ENCODE measurements at regions not wholly inside any gene's neighbourhood (a gene's known extent, or its start where the extent isn't known, plus 50 kb on each side); places are given as distances from the start of the nearest gene placed in this dataset.
A peak's percentile ranks its signal among the peaks of the same experiment; 100 is the strongest.
"Not testable (repeated sequence)": the region's sequence is repeated elsewhere in the genome, so short reads cannot be mapped to it uniquely, and the experiment has no call there.

DNA sequence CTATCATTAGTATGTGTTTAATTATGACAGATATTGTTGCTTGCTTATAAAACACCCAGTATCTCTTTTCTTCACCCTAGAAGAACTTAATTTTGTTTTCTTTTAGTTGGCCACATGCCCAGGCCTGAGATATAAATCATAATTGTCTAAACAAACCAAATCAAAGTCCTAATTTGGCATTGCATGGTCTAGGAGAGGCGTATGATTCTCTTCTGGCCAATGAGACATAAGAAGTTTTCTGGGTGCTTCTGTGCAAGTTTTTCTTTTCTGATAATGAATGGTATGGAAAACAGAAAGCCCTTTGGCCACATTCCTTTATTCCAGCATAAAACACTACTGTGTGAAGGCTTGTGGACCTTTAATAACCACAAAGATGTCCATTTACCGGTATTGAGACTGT lies 192.9 kb upstream of the CTSO start:
- DNase-seq: peak; percentile 12

DNA sequence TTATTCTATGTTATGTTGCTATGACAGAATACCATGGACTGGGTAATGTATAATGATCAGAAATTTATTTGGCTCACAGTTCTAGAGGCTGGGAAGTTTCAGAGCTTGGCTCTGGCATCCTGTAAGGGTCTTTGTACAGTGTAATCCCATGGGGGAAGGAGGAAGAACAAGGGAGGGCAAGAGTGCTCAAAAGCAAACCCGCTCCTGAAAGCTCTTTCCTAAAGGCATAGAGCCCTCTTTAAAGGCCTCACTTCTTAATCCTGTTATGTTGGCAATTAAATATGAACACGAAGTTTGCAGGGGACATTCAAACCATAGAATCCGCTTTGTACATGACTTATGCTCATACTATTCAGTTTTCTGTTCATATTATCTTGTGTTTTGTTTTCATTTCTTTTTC lies 191.3 kb upstream of the CTSO start:
- no peak for DNase-seq

DNA sequence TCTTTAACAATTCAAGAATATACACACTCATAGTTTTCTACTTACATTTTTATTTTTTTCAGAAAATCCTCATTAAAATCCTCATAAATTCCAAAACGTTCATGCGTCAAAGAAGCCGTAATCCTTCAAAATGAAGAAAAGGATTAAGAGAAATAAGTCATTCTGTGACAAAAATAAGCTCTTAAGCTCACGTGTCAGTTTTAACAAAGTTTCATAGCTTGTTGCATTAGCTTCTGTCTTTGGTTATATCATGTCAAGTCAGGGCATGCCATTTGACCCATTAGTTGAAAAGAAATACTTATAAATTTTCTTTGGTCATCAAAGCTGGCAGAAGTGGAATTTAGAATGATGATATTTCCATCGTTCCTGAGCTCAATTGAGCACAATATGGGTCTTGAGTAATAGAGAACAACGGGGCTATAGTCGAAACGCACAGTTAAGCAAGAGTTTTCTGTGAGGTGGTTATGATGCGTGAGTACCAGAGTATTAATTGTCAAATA lies 185.2 kb upstream of the CTSO start:
- no peak for DNase-seq

DNA sequence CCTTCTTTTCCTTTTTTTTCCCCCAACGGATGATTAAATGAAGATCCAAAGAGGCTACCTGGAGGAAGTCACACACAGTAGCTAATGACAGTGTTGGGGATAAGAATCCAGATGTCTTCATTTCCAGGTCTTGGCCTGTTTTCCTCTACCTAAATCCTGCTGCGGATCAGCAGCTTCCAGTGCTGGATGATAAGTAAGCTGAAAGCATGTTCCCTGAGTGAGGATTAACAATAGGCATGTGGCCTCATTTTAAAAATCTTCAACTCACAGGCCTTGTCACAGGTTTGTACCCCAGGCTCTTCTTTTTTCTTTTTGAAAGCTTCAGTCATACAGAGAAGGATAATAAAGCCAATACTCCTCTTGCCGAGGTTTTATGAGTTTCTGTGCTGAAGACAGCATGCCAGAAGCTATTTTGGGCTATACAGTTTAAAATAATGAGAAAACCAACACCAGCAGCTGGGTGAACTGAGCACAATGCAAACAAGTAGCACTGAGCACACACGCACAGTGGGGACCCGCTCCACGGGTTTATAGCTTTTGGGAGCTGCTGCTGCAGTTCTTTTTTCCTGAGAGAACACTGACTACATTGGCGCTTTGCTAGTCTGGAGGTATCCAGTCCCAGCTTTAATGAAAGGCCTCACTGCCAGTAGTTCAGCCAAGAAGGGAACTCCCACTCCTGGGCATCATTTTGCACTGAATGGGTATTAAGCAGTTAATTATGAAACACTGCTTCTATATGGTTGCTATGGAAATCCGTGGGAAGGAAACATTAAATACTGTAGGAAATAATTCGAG lies 184.2 kb upstream of the CTSO start:
- DNase-seq: no peak

DNA sequence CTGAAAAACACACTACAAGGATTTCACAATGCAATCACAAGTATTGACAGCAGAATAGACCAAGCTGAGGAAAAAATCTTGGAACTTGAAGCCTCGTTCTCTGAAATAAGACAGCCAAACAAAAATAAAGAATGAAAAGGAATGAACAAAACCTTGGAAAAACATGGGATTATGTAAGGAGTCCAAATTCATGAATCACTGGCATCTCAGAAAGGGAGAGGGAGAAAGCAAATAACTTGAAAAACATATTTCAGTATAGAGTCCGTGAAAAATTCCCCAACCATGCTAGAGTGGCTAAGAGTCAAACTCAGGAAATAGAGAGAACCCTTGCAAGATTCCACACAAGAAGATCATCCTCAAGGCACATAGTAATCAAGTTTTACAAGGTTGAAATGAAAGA lies 178.5 kb upstream of the CTSO start:
- no peak for DNase-seq

DNA sequence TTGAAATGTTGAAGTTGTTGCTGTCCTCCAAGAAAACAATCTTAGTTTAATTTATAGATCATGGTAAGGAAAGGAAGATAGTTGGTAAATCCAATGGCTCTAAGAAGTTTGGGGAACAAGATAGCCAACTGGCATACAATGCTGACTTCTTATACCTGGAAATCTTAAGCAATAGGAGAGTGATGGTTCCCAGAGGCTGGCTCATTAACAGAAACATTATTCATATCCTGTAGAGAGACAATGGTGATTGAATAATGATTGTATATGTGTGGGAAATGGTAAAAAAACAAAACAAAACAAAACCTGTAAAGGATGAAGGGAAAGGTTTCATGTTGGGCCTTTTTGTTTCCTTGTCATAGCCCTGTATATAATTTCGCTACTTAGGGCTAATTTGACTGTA lies 174.9 kb upstream of the CTSO start:
- no peak for DNase-seq

DNA sequence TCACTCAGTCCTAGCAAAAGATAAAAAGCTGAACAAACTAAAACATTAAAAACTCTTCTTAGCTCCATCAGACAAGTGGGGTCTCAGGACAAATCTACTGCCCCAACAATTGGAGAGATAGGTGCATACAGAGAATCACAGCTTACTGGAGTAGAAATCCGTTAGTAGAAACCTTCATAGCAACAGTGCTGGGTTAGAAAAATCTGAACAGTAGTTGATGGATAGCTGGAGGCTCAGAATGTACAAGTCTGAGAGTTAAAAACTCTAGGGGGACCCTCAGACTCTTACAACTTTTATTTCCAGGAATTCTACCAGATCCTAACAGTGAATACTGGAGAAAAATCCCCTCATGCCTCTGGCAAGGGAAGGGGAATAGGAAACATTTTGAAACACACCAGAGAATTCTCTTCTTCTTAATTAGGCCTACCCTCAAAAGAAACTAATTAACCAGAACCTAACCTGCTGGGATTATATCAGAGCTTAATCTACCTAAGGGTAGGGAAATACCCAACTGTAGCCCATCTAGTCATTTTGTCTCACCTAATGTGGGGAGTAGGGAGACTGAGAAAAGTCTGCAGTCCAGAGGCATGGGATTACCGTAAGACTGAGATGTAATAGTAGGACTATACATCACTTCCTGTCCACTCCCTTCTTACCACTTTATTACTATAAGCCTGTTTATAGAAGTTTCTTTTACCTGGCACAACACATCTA lies 165.0 kb upstream of the CTSO start:
- no peak for DNase-seq

DNA sequence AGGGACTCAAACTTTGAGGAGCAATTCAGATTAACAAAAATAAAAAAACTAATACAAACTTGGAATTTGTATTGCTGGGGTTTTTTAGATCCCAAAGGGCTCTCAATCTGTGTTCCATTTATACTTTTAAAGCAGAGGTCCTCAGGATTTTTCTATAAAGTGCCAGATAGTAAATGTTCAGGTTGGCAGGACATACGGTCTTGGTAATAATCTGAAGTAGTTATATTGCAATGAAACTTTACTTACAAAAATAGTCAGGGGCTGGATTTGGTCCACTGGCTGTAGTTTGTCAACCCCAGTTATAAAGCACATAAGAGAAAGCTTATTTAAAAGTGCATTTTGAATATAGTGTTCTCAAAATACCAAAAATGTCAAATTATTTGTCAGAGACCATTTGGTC lies 164.1 kb upstream of the CTSO start:
- no peak for DNase-seq

DNA sequence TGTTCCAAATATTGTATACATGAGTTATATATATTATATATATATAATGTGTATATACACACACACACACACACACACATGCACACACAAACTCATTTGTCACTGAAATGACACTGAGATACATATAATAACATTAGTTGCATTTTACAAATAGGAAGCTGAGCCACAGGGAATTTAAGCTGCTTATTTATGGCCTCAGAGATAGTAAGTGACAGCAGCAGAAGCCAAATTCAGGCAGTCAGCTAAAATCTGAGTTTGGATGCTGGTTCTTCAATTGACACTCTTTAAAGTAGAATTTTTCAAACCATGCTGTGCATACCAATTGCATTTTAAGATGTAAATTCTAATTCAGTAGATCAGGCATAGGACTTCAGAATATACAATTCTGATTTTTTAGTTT lies 163.3 kb upstream of the CTSO start:
- DNase-seq: no peak

DNA sequence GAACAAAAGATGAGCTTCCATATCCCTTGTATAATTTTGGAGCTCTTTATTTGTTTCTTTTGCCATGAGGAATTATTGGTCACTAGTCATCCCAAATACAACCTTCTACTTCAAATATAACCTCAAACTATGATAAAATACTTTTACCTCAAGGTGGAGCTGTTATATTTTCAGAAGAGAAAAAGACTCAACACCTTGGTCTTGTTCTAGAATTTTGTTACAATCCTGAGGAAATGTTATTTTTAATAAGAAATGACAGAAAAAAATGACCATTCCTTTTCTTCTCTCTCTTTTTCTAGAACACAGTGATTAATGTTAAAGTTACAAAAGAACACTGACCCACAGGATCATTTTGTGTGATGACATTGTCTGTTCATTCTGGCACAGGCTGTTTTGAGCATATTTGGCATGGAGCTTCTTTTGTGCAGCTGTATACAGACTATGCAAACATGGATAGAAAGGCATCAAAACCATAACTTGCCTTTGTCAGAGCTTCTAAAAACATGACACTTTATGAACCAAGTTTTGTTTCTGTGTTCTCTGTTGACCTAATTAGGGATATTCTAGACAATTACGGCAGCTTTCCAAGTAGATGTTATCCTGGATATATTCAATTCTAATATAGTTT lies 159.6 kb upstream of the CTSO start:
- DNase-seq: peak; percentile 72

DNA sequence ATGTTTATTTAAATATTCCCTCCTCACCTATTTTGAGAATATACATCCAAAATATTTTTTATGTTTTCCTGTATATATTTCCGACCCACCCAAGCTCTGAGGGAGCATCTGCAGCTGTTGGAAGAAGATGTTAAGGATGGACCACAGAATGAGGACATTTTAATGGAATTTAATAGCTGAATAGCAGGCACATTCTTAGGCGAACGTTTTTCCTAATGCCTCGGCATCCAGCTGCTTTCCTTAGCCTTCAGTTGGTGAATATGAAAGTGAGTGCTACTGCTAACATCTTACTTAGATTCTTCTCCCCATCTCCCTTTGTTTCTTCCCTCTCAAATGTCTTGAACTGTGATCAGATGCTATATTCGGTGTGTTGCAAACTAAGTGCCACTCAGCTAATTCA lies 158.0 kb upstream of the CTSO start:
- DNase-seq: no peak

DNA sequence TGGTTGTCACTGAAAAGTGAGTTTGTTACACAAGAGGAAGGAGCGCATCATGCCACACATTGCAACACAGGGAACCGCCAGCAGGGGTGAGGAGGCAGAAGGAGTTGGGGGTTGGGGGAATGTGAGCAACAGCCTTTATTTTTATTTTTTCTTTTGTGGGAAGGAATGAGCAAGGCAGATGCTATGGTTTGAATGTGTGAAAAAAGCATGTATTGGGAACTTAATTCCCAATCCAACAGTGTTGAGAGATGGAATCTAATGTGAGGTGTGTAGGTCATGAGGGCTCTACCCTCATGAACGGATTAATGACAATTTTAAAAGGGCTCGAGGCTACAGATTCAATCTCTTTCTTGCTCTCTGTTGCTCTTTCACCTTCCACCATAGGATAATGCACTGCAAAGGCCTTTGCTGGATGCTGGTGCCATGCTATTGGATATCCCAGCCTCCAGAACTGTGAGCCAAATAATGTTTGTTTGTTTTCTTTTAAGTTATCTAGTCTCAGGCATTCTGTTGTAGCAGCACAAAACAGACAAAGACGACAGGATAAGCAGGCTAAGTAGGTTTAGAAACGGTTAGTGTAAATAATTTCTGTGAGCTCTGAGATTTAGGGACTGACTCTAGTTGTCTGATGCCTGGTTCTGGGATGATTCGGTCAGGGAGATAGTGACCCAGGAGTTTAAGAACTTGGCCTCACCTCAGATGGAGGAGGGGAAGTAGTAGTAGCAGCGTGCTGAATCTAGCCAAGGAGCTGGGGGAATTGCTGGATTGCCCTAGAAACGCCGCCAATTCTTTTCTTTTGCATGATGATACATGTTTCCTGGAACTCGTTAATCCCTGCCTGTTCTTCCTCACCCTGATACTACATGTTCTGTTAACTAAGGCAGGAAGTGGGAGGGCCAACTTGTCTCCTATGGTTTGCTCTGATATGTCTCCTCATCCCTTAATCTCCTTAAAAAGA lies 156.6 kb upstream of the CTSO start:
- DNase-seq: peak; percentile 95

DNA sequence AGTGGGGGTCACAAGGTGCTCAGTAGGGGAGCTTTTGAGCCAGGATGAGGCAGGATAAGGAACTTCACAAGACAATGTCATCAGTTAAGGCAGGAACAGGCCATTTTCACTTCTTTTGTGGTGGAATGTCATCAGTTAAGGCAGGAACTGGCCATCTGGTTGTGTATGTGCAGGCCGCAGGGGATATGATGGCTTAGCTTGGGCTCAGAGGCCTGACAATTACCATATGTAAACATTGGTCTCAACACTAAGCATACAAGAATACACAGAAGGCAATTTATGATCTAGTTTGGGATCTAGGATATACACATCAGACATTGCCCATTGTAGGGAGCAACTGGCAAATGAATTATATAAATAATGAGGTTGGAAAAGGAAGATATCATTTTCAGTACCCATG lies 155.4 kb upstream of the CTSO start:
- DNase-seq: not testable (repeated sequence)

DNA sequence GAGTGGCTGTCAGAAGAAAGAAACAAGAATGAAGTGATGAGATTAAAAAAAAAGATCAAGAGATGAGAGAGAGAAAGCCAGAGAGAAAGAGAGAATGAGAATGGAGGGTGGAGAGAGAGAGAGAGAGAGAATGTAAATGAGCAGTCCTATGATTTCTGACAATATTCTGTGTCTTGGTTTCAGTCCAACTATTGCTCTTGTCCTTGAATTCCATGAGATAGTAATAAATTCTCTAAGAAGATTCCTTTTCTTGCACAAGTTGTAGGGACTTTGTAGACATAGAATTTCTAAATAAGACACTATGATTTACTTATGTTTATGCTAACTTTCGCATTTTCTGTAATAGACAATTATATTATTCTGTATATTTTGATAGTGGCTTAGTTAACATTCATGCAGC lies 149.6 kb upstream of the CTSO start:
- no peak for DNase-seq

DNA sequence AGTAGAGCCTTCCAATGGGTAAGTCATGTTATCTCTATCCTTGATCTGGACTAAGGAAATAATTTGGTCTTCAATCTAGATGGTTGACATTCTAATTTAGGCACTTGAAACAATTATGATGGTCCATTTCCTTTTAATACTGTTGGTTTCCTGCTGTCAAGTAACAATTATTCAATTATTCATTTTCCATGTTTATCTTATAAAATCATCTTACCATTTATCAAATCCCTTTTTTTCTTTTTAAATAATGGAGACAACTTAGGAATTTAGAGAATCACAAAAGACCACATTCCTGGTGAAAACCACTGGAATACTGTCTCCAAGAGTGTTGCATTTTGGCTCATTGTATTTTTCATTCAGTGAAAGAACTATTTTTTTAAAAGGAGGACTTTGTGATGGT lies 148.7 kb upstream of the CTSO start:
- no peak for DNase-seq

DNA sequence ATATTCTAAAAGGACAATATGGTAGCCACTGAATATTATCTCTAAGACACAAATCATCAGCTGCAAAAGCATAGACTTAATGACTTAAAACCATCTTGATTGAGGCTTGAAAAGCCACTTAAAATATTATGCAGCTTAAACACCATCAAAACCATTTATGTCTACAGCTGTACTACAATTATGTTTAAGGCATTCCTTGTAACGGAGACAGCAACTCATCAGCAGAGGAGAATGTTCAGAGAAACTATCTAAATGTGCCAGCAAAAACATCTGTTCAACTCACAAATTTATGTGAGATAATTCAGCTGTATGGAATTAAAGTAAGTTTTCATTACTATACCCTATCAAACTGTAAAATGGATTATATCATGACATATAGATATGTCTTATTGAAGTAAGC lies 147.9 kb upstream of the CTSO start:
- DNase-seq: no peak

DNA sequence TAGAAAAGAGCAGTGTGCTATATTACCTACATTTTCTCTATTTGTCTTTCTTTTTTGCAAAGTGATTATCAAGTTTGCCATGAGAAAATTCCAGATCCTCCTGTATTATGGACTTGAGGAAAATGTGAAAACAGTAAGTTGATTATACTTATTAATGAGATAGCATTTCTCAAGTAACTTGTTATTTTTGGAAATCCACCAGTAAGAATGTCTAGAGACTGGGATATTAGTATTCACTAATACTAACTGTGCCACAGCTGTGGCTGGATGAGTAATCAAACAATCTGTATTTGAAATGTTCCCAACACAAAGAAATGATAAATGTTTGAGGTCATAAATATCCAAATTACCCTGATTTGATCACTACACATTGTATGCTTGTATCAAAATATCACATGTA lies 147.0 kb upstream of the CTSO start:
- DNase-seq: no peak

DNA sequence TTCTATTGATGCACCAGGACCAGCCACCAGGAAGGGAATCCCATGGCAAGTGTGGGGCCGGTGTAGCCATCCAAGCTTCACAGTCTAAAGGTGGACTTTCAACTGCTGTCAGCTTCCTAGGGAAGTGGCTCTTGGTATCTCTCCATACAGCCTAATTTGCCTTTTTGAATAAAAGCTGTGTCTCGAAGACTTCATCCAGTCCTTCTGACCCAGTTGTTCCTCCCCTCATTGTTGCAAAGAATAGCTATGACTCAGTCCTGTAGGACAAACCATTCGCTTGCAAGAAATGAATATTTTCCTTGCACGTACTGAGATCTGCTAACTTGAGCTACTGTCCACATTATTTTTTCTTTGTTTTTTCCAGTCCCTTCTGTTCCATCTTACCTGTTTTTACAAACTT lies 145.1 kb upstream of the CTSO start:
- DNase-seq: no peak

DNA sequence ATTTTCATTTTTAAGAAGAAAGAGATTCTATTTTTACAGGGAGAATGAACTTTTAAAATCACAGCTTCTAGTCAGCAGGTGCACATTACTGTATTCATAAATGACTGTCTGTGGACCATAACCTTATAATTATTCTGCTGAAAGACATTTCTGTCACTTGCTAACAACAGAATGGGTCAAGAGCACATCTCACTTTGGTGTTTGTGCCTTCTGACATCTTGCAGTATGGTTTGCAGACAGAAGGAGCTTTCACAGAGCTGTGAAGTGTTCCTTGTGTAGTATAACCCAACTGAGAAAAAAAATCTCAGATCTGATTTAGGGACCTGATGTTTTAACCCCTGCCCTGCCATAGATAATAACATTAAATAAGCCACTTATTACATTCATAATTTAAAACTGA lies 131.4 kb upstream of the CTSO start:
- DNase-seq: no peak

DNA sequence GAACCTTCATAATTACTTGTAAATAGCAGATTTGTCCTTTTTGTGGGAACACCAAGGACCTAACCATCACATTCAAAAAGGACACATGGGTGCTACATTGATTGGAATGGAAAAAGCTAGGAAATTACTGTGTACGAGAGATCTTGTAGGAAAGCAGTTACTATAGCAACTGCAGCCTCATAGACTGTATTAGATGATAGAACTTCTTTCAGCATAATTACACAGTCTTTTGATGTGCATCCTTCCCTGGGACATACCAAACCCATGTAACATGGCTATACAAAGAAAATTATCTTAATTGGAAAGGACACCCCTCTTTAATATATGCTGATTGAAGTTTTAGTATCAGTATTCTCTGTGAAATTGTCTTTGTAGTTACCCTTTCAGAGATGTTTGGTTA lies 130.7 kb upstream of the CTSO start:
- no peak for DNase-seq

DNA sequence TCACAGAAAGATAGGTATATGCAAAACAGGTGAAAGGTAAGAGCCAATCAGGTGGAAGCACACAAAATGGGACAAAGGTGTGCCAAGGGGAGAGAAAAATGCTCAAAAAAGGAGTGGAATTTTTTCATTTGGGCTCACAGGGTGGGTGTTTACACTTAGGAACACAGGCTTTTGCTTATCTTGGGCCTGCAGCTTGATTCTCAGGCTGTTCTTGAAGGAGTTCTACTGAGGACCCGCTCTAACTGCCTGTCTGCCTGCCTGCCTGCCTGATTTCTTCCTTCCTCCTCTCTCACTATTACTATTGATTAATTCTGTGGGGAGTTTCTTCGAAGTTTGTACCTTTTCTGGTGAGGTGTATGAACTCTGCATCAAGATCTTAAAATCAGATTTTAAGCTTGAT lies 120.3 kb upstream of the CTSO start:
- DNase-seq: peak; percentile 83

DNA sequence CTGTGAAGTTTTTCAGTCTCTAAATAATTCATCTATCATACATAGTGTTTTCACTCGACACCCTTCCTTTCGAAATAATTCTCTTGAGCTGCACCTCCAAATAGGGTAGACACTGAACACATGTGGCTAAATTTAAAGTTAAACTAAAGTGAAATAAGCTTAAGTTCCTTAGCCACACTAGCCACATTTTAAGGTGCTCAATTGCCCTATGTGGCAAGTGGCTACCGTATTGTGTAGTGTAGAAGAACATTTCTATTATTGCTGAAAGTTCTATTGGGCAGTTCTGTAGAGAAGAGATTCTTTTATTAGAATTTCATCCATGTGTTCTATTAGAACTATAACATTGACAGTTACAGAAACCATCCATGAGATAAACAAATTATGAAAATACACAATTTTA lies 107.0 kb upstream of the CTSO start:
- peak; percentile 30 for DNase-seq

DNA sequence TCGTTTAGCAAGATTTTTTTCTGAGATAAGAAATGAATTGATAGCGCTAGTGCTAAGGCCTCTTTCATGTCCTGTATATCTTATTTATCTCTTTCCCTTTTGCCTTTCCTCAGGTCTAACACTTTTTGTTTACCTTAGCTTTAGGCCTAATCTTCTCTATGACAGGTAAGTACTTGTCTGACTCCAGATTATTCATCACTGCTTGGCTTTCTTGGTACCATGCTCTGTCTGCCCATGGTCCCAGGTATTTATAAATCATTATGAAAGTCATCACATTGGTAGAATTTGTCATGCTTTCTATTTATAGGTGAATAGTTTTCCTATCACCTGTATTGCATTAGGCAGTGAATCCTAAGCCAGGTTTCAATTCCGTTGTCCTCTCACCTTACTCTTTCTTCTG lies 99.5 kb upstream of the CTSO start:
- DNase-seq: no peak

Data from OCI-M1 (cell line).